IMR-90 (cell line): ENCODE measurements at regions not wholly inside any gene's neighbourhood (a gene's known extent, or its start where the extent isn't known, plus 50 kb on each side); places are given as distances from the start of the nearest gene placed in this dataset.

Experiments
- BHLHE40 ChIP-seq: fragments of 150-350 bp; IDR thresholded peaks from 2 replicates; pipeline ENCODE4 v1.6.1; 2016; ENCODE audit warnings: mild to moderate bottlenecking, low read depth, low read length
- CEBPB ChIP-seq: IDR thresholded peaks from 2 replicates; pipeline ENCODE4 v1.6.1; 2012; ENCODE audit warnings: low read depth, low read length, improper control_type of control experiment
- CHD1 ChIP-seq: IDR thresholded peaks from 2 replicates; pipeline ENCODE4 v1.6.1; 2012; ENCODE audit warnings: low read depth, low read length, improper control_type of control experiment
- MAZ ChIP-seq: IDR thresholded peaks from 2 replicates; pipeline ENCODE4 v1.6.1; 2012; ENCODE audit warnings: low read depth, mild to moderate bottlenecking, low read length, improper control_type of control experiment, moderate library complexity, borderline replicate concordance
- NFE2L2 ChIP-seq: fragments of 150-350 bp; IDR thresholded peaks from 2 replicates; pipeline ENCODE4 v1.6.1; 2016; ENCODE audit warnings: low read depth, mild to moderate bottlenecking, low read length
- POLR2A ChIP-seq: IDR thresholded peaks from 2 replicates; pipeline ENCODE4 v1.6.1; 2012; ENCODE audit warnings: mild to moderate bottlenecking, low read depth, low read length
- RAD21 ChIP-seq: IDR thresholded peaks from 2 replicates; pipeline ENCODE4 v1.6.1; 2012; ENCODE audit warnings: low read length, improper control_type of control experiment
- RCOR1 ChIP-seq: IDR thresholded peaks from 2 replicates; pipeline ENCODE4 v1.6.1; 2012; ENCODE audit warnings: mild to moderate bottlenecking, low read length, improper control_type of control experiment; ENCODE audit not compliant: insufficient replicate concordance
- SMC3 ChIP-seq: fragments of 150-350 bp; IDR thresholded peaks from 2 replicates; pipeline ENCODE4 v1.6.1; 2016; ENCODE audit warnings: low read depth, mild to moderate bottlenecking, antibody characterized with exemption, low read length, moderate library complexity
- TF ChIP-seq, protein P1 (sequence below): conservative IDR thresholded peaks from 2 replicates; pipeline ENCODE4 v1.5.1; 2012; ENCODE audit warnings: mild to moderate bottlenecking, low read depth, low read length, improper control_type of control experiment
- TF ChIP-seq, protein P2 (sequence below): fragments of 150-350 bp; IDR thresholded peaks from 2 replicates; pipeline ENCODE4 v1.6.1; 2016; ENCODE audit warnings: low read depth, mild to moderate bottlenecking, low read length, moderate library complexity, borderline replicate concordance
- TF ChIP-seq, protein P3 (sequence below): fragments of 150-350 bp; IDR thresholded peaks from 2 replicates; pipeline ENCODE4 v1.6.1; 2017; ENCODE audit warnings: mild to moderate bottlenecking, antibody characterized with exemption, low read length, low read depth

DNA sequence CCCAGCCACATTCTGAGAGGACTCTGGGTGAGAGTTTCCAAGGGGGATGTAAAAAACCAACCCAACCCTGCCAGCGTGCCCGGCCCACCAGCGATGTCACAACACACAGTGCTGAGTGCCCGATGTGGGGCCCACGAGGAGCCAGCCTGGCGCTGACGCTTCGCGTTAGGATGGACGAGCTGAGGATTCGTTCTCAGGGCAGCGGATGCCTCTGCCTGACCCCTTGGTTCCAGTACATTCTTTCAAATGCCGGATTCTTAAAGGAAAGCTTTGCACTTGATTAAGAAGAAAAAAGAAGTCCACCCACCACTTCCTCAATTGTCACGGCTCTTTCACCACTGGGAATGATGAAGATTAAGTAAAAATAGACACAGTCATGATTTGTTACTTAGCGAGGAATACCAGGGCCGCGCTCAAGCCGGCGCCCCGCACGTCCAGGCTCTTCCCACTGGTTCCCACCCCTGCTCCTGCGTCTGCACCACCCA, 79.4 kb downstream of the IRF8 start:
- TF ChIP-seq, protein P1, sequence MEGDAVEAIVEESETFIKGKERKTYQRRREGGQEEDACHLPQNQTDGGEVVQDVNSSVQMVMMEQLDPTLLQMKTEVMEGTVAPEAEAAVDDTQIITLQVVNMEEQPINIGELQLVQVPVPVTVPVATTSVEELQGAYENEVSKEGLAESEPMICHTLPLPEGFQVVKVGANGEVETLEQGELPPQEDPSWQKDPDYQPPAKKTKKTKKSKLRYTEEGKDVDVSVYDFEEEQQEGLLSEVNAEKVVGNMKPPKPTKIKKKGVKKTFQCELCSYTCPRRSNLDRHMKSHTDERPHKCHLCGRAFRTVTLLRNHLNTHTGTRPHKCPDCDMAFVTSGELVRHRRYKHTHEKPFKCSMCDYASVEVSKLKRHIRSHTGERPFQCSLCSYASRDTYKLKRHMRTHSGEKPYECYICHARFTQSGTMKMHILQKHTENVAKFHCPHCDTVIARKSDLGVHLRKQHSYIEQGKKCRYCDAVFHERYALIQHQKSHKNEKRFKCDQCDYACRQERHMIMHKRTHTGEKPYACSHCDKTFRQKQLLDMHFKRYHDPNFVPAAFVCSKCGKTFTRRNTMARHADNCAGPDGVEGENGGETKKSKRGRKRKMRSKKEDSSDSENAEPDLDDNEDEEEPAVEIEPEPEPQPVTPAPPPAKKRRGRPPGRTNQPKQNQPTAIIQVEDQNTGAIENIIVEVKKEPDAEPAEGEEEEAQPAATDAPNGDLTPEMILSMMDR, result no peak
- TF ChIP-seq RAD21 (no peak), POLR2A (no peak), RCOR1 (no peak), CEBPB (no peak), NFE2L2 (no peak), MAZ (no peak), BHLHE40 (no peak), SMC3 (no peak), CHD1 (no peak)
- TF ChIP-seq, protein P2, sequence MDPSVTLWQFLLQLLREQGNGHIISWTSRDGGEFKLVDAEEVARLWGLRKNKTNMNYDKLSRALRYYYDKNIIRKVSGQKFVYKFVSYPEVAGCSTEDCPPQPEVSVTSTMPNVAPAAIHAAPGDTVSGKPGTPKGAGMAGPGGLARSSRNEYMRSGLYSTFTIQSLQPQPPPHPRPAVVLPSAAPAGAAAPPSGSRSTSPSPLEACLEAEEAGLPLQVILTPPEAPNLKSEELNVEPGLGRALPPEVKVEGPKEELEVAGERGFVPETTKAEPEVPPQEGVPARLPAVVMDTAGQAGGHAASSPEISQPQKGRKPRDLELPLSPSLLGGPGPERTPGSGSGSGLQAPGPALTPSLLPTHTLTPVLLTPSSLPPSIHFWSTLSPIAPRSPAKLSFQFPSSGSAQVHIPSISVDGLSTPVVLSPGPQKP, result no peak
- TF ChIP-seq, protein P3, sequence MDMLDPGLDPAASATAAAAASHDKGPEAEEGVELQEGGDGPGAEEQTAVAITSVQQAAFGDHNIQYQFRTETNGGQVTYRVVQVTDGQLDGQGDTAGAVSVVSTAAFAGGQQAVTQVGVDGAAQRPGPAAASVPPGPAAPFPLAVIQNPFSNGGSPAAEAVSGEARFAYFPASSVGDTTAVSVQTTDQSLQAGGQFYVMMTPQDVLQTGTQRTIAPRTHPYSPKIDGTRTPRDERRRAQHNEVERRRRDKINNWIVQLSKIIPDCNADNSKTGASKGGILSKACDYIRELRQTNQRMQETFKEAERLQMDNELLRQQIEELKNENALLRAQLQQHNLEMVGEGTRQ, result no peak
